ENCODE measurements at regions not wholly inside any gene's neighbourhood (a gene's known extent, or its start where the extent isn't known, plus 50 kb on each side); places are given as distances from the start of the nearest gene placed in this dataset.

DNA sequence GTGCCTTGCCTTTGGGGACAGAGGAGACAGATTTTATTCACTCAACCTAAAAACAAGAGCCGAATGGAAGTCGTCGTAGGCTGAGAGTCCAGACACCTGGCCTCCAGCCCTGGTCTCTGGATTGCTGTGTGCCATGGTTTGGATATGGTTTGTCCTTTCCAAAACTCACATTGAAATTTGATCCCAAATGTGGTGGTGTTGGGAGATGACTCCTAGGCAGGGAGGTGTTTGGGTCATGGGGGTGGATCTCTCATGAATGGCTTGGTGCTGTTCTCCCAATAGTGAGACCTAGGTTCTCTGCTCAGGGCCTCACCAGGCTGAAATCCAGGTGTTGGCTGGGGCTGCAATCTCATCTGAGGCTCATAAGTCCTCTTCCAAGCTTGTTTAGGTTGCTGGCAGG lies 75.5 kb downstream of the FOXD2 start:
- no peak overlapping the region for H3K4me3 ChIP-seq (ENCODE audit: low read length)
- no peak for TF ChIP-seq CTCF (IDR thresholded peaks at IDR 0.05; ENCODE audit: insufficient read depth, low read depth, low read length, missing control alignments)
- no peak for DNase-seq (ENCODE audit: low read depth)

- no peak for DNase-seq (ENCODE audit: low read depth)
- no peak overlapping the region for H3K4me3 ChIP-seq (ENCODE audit: low read length)
- no peak for TF ChIP-seq CTCF (IDR thresholded peaks at IDR 0.05; ENCODE audit: insufficient read depth, low read depth, low read length, missing control alignments)
Observed at GRCh38 chr1:47514229-47514628, 76.4 kb downstream of the FOXD2 start.

- no peak for DNase-seq (ENCODE audit: low read depth)
- H3K4me3 ChIP-seq (ENCODE audit: low read length), result no peak overlapping the region
- no peak for TF ChIP-seq CTCF (IDR thresholded peaks at IDR 0.05; ENCODE audit: insufficient read depth, low read depth, low read length, missing control alignments)
Observed at GRCh38 chr1:47515164-47515789, 77.4 kb downstream of the FOXD2 start.

GRCh38 chr1:47517946-47518345 lies 80.1 kb downstream of the FOXD2 start:
- no peak for DNase-seq (ENCODE audit: low read depth)
- no peak overlapping the region for H3K4me3 ChIP-seq (ENCODE audit: low read length)
- no peak for TF ChIP-seq CTCF (IDR thresholded peaks at IDR 0.05; ENCODE audit: insufficient read depth, low read depth, low read length, missing control alignments)

- H3K4me3 ChIP-seq (ENCODE audit: low read length), result no peak overlapping the region
- DNase-seq (ENCODE audit: low read depth), result no peak
- TF ChIP-seq CTCF (IDR thresholded peaks at IDR 0.05; ENCODE audit: insufficient read depth, low read depth, low read length, missing control alignments), result no peak
Observed at GRCh38 chr1:47519491-47519890, 81.6 kb downstream of the FOXD2 start.

- no peak for TF ChIP-seq CTCF (IDR thresholded peaks at IDR 0.05; ENCODE audit: insufficient read depth, low read depth, low read length, missing control alignments)
- H3K4me3 ChIP-seq (ENCODE audit: low read length), result no peak overlapping the region
- DNase-seq (ENCODE audit: low read depth), result no peak
Observed at GRCh38 chr1:47519971-47520370, 82.1 kb downstream of the FOXD2 start.

Data from epithelial cell of esophagus (primary cell).